ENCODE measurements at regions not wholly inside any gene's neighbourhood (a gene's known extent, or its start where the extent isn't known, plus 50 kb on each side); places are given as distances from the start of the nearest gene placed in this dataset.

GRCh38 chr16:79728048-79728922 is 127.7 kb upstream of the MAF start:
- DNase-seq, result no peak

- DNase-seq, result no peak
Measured at GRCh38 chr16:79726902-79727301, 126.4 kb upstream of the MAF start.

GRCh38 chr16:79725051-79725450 is 124.5 kb upstream of the MAF start:
- no peak for DNase-seq

- DNase-seq, result no peak
Measured at GRCh38 chr16:79723583-79724168, 123.1 kb upstream of the MAF start.

- no peak for DNase-seq
Measured at GRCh38 chr16:79721270-79721669, 120.7 kb upstream of the MAF start.

GRCh38 chr16:79717333-79718137 is 117.0 kb upstream of the MAF start:
- no peak for DNase-seq

- DNase-seq, result no peak
Measured at GRCh38 chr16:79716645-79717332, 116.3 kb upstream of the MAF start.

- no peak for DNase-seq
Measured at GRCh38 chr16:79715061-79715460, 114.5 kb upstream of the MAF start.

- no peak for DNase-seq
Measured at GRCh38 chr16:79714440-79714839, 113.9 kb upstream of the MAF start.

- no peak for DNase-seq
Measured at GRCh38 chr16:79713609-79714309, 113.2 kb upstream of the MAF start.

GRCh38 chr16:79712276-79712675 is 111.7 kb upstream of the MAF start:
- DNase-seq, result no peak

- DNase-seq, result no peak
Measured at GRCh38 chr16:79707876-79708275, 107.3 kb upstream of the MAF start.

- DNase-seq, result no peak
Measured at GRCh38 chr16:79703066-79703465, 102.5 kb upstream of the MAF start.

- DNase-seq, result no peak
Measured at GRCh38 chr16:79698341-79698753, 97.8 kb upstream of the MAF start.

GRCh38 chr16:79697562-79698112 is 97.1 kb upstream of the MAF start:
- DNase-seq, result no peak

- DNase-seq, result no peak
Measured at GRCh38 chr16:79691007-79691406, 90.5 kb upstream of the MAF start.

- no peak for DNase-seq
Measured at GRCh38 chr16:79690159-79690558, 89.6 kb upstream of the MAF start.

GRCh38 chr16:79687249-79688130 is 87.0 kb upstream of the MAF start:
- no peak for DNase-seq

- no peak for DNase-seq
Measured at GRCh38 chr16:79685871-79686270, 85.3 kb upstream of the MAF start.

GRCh38 chr16:79679334-79679733 is 78.8 kb upstream of the MAF start:
- no peak for DNase-seq

Measured in CD4-positive, alpha-beta T cell treated with Interleukin-15 for 1 hour (primary cell).